ENCODE measurements at regions not wholly inside any gene's neighbourhood (a gene's known extent, or its start where the extent isn't known, plus 50 kb on each side); places are given as distances from the start of the nearest gene placed in this dataset.

DNA sequence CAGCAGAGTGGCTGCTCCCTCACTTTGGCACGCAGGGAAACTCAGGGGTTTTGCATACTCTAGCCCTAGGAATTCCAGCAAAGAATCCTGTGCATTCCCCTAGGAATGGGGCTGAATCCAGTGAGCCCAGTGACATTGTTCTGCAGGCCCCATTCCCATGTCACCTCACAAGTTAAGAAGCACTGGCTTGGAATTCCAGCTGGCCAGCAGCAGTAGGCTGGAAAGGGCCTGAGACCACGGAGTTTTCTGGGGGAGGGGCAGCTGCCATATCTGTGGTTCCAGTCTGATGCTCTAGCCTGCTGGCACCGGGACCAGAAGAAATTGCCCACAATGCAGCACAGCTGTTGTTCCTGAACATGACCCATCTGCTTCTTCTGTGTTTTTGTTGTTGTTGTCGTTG lies 217.6 kb upstream of the DMRTA1 start:
- TF ChIP-seq, protein P1, sequence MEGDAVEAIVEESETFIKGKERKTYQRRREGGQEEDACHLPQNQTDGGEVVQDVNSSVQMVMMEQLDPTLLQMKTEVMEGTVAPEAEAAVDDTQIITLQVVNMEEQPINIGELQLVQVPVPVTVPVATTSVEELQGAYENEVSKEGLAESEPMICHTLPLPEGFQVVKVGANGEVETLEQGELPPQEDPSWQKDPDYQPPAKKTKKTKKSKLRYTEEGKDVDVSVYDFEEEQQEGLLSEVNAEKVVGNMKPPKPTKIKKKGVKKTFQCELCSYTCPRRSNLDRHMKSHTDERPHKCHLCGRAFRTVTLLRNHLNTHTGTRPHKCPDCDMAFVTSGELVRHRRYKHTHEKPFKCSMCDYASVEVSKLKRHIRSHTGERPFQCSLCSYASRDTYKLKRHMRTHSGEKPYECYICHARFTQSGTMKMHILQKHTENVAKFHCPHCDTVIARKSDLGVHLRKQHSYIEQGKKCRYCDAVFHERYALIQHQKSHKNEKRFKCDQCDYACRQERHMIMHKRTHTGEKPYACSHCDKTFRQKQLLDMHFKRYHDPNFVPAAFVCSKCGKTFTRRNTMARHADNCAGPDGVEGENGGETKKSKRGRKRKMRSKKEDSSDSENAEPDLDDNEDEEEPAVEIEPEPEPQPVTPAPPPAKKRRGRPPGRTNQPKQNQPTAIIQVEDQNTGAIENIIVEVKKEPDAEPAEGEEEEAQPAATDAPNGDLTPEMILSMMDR (conservative IDR thresholded peaks at IDR 0.05 in 1 of 2, IDR thresholded peaks at IDR 0.05 in 1 of 2; ENCODE audit: extremely low read depth in 1 of 2, insufficient read depth in 1 of 2, low read depth in 1 of 2, low read length in 2 of 2) = no peak
- no peak for TF ChIP-seq EZH2 (IDR thresholded peaks at IDR 0.05; ENCODE audit: borderline replicate concordance, low read length)
